HS-5 (cell line): ENCODE measurements at regions not wholly inside any gene's neighbourhood (a gene's known extent, or its start where the extent isn't known, plus 50 kb on each side); places are given as distances from the start of the nearest gene placed in this dataset.
"Not testable (repeated sequence)": the region's sequence is repeated elsewhere in the genome, so short reads cannot be mapped to it uniquely, and the experiment has no call there.

Experiments used
- DNase-seq: peaks from one replicate; pipeline ENCODE4 v3.0.0-alpha.2; 2012; ENCODE audit warnings: low read depth

DNA sequence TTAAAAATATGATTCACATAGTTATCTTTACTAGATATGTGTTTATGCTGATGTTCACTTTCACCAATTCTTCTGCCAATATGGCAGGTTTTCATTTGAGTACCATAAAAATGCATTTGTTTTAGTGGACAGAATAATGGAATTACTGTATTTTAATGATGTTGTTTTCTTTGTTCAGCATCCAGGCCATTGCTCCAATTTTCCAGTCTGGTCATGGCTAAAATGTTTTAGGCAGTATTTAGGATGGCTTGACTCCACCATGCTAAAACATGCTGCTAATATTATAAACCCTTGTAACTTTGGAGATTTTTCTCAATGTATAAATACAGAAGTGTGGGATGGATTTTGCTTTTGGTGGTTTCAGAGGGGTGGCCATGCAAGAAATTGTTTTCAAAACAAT is 273.0 kb upstream of the RPS23 start:
- DNase-seq = no peak

DNA sequence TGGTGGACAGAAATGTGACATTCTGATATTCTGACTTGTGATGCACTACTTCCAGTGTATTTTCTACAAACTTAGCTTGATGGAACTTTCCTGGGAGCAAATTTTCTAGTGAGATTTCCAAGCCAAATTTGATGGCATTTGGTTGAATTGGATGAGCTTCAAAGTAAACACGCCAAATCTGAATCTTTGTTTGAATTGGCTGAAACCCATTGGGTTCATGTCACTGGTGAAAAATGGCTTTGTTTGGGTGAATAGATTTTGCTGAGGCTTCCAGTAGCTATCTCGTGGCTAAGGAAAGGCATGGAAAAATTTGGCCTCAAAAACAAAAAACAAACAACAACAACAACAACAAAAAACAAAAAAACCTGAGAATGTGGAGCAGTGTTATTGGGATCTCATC is 271.1 kb upstream of the RPS23 start:
- no peak for DNase-seq

DNA sequence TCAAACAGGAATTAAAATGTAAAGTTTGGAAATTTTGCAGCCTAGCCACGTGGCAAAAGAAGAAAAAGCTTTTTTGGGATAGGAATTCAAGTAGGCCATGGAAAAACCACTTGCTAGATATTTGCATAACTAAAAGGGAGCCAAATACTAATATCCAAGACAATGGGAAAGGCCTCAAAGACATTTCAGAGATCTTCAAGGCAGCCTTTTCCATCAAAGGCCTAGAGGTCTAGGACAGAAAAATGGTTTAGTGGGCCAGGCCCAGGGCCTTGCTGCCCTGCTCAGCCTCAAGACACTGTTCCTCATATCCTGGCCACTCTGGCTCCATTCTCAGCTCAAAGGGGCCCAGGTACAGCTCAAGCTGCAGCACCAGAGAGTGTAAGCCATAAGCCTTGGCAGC is 265.9 kb upstream of the RPS23 start:
- DNase-seq = no peak

DNA sequence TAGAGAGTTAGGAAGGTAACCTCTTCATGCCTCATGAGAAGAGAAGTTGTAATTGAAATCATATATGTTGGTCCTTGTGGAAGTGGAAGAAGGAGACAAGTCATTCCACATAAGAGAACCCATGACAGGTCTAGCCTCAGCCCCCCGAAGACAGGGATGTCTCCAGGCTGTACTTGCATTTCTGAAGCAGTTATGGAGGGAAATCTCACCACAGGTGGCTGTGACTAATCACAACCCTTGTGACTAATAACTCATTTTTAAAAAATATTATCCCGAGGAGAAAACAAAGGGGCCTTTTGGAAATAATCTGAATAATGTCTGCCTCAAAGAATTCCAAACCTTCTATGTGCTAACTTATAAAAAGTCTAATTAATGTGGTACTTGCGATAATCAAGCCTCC is 262.1 kb upstream of the RPS23 start:
- DNase-seq = no peak

DNA sequence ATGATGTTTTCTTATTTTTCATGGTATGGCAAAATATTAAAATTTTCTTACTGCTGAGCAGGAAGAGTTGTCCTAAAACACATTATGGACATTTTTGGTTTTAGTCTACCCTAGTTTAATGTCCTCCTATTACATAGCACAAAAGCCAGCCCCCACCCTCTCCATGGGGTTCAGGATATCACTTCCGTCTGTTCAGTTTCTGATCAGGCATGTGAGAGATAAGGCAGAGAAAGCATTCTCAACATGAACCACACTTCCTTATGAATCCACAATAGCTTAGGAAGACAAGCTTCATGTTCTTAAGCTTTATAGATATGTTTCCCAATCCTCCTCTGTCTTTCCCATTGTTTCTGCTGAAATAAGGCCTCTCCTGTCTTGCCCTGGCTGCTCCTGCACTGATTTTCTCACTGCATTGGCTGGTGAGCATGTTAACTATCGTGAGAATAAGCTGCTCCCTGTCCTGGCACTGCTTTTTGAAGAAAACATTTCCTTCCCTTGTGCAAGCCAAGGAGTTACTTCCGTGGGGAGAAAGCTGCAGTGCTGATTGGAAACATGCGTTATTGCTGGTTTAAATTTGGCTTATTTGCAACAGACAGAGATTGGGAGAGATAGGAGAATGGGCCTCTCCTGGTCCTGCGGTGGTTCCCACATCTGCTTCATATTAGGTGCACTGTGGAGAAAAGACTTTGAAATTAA is 260.3 kb upstream of the RPS23 start:
- DNase-seq = peak; percentile 5

DNA sequence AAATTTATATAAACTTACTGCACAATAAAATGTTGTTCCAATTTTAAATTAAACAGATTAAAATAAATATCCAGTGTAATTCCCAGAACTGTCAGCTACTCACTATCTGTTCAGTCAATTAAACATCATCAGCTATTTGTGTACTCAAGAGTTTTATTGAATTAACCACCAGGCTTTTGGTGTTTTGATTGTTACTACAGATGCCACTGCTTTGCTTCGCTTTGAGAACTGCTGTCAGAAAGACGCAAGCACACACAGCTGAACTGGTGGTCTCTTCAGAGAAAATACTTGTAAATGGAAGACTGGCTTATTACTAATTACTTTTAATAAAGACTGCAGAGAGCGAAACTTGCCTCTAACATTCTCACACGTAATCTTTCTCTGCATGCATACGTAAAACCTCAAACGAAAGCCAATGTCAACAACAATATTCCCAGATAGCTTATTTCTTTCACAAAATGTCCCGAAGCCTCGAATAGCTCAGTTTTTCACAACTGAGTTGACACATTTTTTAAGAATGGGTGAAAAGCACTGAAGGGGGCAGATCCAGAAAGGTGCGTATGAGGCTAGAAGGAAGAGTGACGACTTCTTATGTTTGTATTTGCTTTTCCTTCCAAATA is 259.6 kb upstream of the RPS23 start:
- no peak for DNase-seq

DNA sequence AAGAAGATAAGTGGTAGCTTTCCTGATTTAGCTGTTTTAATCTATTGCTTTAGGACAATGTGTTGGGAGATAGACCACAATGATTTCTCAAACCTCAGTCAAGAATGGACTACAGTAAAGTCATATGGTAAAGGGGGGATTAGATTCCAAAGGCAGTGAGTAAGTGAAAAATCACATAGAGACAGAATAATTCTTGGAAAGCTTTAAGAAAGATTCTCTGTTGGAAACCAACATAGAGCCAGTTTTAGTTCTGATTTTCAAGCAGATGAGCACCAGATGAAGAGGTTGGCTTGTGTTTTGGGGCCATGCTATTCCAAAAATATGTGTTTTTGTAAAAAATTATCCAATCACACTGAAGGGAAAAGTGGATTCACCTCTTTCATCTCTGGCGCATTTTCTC is 256.8 kb upstream of the RPS23 start:
- DNase-seq = no peak

DNA sequence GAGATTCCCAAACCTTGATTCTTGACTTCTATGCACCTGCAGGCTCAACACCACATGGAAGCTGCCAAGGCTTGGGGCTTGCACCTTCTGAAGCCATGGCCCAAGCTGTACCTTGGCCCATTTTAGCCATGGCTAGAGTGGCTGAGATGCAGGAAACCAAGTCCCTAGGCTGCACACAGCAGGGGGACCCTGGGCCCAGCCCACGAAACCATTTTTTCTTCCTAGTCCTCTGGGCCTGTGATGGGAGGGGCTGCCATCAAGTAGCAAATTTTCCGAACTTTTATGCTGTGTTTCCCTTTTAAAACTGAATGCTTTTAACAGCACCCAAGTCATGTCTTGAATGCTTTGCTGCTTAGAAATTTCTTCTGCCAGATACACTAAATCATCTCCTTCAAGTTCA is 253.9 kb upstream of the RPS23 start:
- DNase-seq = not testable (repeated sequence)

DNA sequence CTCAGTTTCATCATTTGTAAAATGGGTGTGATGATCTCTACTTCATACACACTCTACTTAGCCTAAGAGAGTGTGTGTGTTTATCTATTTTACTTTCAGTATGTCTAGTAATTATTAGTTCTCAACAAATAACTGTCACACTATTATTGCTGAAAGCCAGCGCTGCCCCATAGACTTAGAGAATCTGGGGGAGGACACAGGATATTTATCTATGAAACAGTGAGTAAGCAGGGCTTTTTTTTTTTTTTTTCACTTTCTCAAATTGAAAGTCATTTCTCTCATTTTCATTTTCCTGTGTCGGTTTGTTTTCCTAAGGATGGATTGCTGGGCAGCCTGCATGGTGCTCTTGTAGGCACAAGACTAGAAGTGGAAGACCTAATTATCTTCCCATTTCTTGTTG is 248.4 kb upstream of the RPS23 start:
- DNase-seq = no peak

DNA sequence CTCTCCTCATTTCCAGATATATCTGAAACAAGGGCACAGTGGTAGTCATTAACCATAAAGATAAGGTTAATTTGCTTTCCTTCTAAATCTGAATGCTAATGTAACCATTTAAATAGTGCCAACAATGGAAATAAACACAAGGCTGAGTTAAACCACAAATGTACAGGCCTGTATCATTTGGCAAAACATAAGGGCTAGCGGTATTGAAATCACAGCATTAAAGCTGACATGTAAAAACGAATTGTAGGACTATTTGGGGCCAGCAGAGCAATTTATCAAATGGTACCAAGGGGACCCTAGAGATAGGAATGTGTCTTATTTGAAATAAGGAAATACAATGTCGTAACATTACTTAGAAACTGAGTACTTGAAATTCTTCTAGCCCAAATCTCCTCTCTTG is 247.5 kb upstream of the RPS23 start:
- DNase-seq = no peak

DNA sequence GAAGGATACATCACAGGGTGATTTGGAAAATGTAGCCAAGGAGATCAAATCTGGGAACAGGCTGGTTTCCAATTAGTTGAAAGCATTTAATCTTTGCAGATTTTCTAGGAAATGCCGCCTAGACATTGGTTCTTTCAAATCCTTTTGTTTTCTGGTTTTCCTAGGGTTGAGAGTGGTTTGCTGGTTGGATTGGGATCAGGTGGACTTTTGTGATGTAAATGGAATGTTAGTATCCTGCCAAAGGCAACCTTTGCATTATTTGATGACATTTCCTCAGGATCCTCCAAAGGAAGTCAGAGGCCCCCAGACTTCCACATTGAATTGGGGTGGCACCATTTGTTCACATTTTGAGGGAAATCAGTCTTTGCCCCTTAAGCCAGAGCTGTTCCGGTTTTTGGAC is 245.5 kb upstream of the RPS23 start:
- DNase-seq = no peak

DNA sequence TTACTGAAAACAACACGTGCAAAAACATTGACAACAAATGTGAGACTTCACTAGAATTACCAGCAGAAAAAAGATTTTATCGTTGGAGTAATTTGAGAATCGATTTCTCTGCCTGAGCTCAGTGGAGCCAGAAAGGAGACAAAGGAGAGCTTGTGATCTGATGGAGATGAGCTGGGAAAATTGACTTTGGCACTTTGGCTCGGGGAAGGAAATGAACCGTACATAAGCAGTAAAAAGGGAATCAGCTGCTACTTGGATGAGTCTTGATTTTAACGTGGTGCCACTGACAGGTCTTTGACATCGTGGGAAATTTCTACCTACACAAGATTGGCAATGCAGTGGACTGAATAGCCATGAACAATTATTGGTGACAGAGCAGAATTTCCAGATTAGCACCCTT is 244.7 kb upstream of the RPS23 start:
- no peak for DNase-seq

DNA sequence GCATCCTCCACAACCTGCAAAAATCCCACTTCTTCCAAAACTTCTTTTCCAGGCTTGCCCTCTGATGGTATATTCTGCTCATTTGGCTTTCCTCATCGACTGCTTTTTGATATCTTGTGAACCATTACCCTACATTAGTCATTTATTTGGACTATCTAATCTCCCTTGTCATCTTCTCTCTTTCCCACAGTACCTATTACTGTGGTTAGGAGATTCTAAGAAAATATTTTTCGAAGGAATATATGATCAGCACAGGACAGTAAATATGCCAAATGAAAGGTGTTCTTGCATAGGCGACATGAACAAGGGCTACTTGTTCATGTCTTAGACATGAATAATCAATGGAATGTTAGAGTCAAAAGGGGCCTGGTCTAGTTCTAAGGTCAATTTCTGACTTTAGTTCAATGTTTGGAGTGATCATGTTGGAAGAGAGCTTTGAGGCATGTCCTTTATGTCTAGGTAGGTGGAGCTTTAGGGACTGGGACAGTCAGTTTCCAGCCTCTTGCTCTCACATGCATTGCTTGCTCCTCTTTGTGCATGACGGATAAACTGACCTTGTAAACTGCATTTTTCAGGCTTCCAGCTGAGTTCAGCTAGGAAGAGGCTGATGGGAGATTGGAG is 243.4 kb upstream of the RPS23 start:
- no peak for DNase-seq

DNA sequence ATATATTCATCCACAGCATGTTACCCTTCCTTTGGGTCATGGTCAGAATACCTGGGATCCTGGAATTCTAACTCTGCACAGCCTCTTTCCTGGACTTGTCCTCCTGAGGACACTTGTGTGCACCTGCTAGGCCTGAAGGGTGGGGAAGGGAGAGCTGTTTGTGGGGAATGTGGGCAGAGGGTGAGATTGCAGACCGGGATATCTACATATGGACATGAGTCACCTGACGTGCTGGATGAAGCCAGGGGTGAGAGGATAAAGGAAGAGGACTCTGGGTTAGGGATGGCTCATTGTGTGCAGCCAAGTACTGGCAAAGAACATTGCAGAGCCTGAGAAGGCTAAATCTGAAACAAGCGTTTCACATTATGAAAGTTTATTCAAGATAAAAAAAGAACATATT is 241.4 kb upstream of the RPS23 start:
- no peak for DNase-seq

DNA sequence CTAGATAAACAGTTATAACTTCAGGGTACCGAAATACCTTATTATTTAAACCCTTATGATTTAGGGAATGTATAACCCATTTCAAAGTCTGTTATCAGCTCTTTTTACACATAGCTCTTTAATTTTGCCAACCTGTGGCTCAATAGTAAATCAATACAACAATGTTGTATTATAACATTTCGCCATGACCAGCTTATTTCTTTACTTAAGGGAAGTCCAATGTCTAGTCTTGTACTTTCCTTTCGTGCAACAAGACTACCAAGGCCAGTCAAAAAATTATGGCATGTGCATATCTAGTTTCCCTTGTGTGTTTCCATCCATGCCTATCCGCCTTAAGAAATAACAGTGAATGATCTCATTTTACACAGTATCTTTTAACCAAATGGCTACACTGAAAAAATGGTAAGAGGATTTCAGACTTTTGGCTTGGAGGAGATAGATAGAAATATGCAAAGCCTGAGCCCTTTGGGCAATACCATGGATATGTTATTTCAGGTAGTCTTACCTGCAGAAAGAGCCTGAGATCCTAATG is 239.5 kb upstream of the RPS23 start:
- no peak for DNase-seq

DNA sequence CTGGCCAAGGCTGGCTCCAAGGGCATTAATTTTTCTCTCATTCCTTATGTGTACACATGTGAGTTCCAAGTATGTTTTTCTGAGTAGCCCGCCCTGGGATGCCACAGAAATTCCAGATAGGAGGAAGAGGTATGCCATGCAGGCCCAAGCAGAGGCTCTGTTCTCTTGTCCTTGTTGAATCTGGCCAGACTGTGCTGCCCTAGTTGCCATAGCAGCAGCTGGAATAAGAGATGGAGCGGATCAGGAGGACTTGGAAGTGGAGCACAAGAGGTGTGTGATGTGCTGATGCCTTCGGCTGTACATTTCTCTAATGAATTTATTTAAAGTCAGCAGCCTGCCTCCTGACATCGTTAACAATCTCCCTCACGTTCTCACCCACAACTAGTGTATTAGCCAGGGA is 235.6 kb upstream of the RPS23 start:
- no peak for DNase-seq

DNA sequence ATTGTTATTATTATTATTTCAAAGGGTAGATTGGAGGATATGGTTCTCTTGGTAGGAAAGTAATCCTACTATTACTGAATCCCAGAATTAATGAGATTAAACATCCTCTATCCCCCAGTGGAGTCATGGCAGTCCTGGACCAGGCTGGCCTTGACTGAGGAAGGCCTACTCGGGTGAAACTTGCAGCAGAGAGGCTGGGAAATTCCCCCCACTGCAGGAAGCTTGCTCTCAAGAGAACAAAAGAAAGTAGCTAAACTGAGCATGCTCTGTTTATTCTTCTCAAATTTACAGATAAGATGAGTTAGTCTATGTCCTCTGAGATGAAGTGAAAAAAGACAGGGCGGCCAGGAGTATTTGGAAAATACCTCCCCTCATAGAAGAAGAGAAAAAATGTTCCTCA is 233.9 kb upstream of the RPS23 start:
- no peak for DNase-seq

DNA sequence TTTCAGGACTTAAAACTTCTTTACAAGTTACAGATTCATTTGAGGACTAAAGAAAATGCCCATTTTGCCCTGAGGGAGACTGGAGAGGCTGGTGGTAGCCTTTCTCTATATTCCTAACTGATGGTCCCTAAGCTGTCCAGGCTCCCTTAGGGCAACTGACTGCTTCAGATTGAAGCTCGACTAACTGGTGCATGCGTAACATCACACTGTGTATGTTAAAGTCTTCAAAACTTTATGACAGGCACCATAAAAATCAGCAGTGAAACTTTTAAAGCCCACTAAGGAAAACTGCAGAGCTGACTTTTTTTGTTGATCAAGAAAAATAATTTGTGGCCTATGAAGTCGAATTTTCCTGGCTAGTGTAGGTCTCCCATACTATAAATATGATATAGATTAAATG is 233.0 kb upstream of the RPS23 start:
- DNase-seq = no peak

DNA sequence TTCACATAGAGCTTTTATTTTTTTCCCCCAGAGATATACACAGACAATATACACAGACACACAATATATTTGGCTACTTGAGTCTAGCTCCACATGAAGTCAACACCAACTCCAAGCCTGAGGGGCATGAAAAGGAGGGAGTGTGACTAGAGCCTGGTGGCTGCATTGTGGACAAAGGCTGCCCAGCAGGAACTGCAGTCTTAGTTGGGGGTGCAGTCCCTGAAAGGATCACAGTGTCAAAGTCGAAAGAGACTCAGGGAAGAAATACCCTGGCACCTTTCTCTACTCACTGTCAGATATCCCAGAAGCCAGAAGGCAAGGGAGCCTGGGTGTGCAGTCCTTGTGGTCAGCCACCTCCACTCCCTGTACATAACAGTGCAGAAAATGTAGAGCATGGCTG is 231.6 kb upstream of the RPS23 start:
- no peak for DNase-seq

DNA sequence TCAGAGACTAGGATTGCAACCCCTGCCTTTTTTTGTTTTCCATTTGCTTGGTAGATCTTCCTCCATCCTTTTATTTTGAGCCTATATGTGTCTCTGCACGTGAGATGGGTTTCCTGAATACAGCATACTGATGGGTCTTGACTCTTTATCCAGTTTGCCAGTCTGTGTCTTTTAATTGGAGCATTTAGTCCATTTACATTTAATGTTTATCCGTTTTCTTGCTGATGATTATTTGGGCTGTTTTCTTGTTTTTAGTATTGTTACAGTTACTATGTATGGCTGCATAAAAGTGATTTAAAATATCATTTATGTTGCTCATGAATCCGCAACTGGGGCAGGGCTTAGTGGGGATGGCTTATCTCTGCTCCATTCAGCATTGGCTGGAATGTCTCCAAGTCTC is 228.2 kb upstream of the RPS23 start:
- DNase-seq = not testable (repeated sequence)

DNA sequence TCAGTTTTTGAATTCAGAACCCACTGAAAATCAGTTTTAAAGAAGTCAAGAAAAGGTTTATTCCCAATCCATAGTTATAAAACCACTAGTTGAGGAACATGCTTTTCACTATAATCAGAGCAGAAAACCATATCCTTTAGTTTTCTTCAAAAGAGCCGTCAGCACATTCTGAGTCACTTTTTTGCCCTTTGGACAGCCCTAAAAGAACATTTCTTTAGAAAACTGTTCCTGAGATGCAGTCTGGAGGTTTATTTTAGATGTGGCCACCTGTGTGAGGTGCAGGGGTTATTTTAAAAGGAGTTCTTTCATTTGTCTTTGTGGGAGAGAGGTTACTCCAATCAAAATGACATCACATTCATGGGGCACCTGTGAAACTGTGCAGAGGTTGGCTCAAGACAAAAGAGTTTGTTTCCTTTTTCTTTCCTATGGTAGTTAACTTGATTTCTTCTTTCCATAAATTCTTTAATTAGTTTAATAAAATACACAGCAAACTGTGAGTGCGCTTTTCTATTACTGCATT is 221.6 kb upstream of the RPS23 start:
- DNase-seq = no peak

DNA sequence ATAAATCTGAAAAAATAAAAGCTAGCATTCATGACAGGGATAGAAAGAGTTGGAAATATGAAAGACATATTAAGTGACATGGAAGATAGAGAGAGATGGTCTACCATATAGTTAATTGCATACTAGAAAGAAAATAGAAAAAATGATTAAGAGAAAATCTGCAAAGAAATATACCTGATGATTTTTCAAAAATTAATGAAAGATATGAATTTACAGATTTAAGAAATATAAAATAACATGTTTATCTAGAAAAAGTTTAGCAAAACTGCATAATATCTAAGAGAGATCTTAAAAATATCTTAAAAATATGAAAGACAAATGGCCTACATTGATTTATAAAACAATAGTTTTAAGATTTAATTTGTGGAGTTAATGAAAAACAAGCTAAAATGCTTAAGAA is 219.1 kb upstream of the RPS23 start:
- no peak for DNase-seq

DNA sequence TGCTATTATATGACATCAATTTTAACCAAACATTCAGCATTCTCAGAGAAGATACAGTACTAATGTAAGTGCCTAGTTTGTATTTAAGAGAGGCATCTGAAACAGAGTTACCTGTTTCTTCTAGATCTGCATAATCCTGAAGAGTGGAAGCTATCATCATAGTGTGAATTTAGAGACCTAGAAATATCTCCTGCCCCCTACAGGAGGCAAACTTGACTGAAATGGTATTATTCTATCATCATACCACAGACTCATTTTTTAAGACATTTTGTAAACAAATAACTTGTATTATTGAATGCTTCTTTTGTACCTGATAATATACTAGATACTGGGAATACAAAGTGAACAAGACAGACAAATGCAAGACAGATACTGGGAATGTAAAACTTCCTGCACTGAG is 216.8 kb upstream of the RPS23 start:
- no peak for DNase-seq
